Stimulated activated CD4-positive, alpha-beta T cell treated with anti-CD3 and anti-CD28 coated beads, Interleukin-15, amount 100 ng/mL, for 24 hours (primary cell): ENCODE measurements at regions not wholly inside any gene's neighbourhood (a gene's known extent, or its start where the extent isn't known, plus 50 kb on each side); places are given as distances from the start of the nearest gene placed in this dataset.

Source experiments
- DNase-seq: peaks from one replicate; pipeline ENCODE4 v3.0.0-alpha.2; 2020

DNA sequence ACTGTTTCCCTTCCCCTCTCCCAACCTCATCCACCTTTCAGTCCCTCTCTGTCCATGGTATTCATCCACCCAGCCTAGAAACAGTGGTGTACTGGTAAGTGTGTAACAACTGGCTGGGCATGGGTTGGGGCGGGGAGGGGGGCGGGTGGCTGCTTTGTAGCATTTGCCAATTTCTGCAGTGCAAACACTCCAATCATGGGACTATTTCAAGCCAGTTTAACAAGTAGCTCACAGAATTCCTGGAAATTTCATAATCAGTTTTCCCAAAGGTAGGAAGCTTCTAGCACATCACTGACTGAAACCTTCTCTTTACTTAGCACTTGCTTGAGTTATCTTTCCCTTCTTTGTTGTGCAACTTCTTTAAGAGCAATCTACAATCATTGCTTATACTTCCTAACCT lies 100.8 kb upstream of the WASF3 start:
- no peak for DNase-seq

DNA sequence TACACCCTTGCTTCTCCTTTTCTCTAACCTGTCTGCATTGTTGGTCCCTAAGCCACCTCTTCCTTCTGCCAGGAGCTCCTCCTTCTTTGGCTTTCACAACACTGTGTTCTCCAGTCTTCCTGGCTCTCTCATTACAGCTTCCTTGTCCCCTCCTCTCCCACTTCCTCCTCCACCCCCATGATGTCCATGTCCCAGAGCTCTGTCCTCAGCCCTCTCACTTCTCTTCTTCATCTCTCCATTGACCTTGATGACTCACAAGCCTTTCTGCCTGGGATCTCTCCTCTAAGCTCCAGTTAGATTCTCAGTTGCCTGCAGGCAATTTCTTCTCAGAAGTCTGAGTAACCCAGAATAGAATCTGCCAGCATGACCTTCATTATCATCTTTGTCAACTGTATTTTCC lies 100.3 kb upstream of the WASF3 start:
- DNase-seq: no peak

DNA sequence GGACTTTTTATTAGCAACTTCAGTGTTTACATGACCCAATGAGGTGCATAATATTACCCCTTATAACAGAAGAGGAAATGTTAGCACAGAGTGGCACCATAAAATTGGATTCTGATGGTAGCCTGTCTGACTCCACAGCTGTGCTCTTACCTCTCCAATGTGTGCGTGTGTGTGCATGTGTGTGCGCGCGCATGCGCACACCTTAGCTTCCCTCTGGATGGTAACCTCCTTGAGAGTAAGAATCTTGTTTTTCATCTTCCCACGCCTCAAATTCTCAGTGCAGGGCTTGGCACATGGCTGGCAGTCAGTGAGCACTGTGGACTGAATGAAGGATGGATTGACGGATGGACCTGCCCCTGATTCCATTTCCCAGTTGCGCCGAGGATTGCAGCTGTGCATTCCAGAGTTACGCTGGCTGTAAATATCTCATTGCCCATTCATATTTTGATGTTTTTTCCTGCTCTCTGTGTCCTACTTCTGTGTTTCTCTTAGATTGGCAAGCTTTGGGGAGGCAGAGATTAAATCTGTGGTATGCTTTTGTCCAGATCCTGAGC lies 99.2 kb upstream of the WASF3 start:
- no peak for DNase-seq

DNA sequence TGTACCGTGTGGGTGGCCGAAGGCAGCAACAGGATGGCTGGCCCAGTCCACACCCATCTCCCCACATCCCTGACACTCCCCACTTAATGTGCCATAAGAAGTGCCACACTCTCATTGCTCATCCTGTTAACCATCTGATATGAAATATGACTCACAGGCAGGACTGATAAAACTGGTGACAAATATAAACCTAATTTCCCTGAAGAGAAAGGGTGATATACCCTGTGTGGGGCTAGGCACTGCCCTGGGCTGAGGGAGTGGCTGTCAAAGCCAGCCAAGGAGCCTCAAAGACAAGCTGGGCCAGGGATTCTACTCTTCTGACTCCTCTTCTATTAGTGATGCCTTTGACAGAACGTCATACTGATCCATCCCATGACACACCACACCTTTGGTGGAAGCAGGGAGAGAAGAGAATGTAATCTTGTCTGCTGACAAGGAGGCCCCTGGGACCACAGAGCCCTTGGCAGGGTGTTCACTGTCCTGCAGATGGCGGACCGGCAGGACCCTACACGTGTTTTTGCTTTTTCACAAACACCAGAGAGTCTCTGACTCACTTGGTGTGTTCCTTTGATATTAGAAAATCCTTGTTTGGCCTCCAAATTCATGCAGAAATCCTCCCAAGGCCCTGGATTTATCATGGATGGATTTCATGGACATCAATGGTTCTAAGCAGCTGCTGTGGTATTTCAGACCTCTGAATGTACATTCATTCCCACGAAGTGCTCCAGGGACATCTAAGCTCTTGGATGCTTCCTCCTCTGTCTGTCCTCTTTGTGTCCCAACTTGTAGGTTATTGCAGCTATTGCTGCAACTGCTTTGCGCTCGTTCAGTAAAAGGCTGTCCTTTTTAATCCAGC lies 98.0 kb upstream of the WASF3 start:
- no peak for DNase-seq

DNA sequence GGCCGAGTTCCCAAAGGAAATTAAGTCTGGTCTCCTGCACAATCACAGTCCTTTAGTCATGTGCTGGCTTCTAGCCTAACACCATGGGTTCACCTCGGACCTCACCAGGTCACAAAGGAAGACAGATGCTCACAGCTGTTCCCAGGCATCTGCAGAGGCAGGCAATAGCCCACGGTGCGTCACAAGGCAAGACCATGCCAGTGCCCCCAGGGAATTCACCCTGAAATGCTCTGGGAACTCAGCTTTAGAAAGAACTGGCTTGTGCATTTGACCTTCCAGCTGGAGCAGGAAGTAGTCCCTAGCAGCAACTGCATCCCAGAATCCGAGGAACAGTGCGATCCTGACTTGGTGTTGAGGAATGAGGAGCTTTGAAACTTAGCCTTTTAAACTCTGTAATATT lies 96.8 kb upstream of the WASF3 start:
- no peak for DNase-seq

DNA sequence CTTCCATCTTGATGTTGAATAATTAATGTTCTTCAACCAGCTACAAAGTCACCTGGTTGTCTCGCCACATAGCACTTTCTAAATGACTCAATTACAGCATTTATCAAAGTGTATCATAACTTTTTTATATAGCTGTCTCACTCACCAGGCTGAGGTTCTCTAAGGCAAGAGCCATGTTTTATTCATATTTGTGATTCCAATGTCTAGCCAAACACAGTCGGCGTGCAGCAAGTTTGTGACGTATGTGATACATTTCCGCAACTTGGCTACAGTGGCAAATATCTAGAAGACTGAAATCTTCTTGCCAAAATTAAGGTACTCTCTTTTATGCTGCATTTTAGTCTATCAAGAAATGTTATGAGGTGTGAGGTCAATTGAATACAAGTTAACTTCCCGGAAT lies 94.2 kb upstream of the WASF3 start:
- DNase-seq: no peak

DNA sequence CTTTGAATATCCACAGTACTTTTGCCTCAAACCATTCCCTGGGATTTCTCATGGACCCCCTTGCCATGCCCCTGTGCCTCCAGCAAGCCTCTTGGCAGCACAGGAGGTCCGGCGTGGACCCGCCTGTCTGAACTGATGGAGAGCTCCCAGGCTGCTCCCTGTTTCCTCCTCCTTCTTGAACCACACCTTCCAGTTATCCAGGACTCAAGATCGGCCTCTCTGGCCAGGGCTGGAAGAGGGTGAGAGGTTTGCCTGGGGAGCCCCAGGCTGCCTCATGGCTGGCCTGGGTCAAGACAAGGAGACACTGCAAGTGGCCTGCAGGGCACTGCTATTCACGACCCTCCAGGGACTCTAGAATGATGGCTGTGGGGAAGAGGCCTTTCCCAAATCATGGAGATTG lies 93.6 kb upstream of the WASF3 start:
- DNase-seq: no peak

DNA sequence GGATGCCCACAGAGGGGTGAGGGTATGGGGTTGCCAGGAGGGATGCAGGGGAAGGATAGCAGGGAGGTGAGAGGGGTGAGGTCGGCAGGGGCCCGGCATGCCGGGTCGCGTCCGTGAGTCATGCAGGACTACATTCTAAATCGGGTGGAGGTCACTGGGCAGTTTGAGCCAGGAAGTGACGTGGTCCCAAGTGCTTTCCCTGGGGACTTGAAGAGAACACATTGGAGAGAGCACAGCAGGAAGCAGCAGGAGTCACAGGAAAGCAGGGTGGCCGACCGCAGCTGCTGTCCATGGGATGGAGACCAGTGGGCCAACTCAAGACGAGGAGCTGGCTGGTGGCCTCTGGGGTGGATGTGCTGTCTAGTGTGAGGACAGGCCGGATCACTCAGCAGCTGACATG lies 92.0 kb upstream of the WASF3 start:
- DNase-seq: no peak

DNA sequence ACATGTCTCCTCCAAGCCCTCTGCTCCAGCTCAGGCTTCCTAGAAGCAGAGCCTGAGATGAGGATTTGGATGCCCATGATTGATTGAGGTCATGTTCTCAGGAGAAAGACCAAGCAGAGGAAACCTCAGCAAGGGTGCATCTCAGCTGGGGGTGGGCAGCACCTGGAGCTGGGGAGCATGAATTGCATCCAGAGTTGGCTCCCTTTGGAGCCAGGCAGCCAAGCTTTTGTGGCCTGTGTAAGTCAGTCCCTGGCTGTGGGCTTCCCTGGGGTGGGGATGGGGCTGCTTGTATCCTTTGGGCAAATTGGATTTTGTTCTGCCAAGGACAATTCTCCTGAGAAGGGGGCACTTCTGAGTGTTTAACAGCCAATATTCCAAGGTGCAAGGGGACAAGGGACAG lies 91.5 kb upstream of the WASF3 start:
- no peak for DNase-seq

DNA sequence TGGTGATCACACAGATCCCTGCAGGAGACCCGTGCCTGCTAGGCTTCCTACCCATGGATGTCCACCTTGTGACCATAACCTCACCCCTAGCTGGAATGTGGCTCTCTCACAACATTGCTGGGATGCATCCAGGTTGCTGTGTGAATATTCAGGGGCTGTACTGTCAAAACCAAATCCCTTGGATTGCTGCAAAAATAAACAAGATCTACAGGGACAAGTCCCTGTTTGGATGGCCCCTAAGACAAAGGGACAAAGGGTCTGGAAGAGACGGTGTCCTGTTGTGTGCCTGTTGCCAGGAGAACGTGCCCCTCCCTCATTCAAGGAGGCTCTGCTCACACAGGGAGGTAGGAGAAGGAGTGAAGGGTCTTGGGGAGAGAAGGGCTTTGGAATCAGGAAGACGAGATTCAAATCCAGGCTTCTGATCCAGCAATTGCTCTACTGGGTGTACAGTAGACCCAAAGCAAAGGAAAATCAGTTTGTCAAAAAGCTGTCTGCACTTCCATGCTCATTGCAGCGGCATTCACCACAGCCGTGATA lies 89.2 kb upstream of the WASF3 start:
- DNase-seq: no peak

DNA sequence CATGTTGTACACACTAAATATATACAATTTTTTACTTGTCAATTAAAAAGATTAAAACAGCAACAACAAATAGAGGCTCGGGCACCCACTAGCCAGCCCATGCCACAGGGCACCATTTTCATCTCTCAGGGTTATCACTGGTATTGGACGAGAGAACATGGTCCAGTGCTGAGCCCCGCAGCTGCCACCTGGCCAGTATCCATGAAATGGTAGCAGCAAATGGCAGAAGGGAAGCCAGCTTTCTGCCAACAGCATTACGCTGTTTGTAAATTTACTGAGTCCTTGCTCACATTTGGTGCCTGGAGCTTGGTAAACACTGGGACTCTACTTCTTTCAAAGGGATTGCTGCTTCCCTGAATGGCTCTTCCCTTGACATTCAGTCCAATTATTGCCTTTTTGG lies 87.9 kb upstream of the WASF3 start:
- no peak for DNase-seq

DNA sequence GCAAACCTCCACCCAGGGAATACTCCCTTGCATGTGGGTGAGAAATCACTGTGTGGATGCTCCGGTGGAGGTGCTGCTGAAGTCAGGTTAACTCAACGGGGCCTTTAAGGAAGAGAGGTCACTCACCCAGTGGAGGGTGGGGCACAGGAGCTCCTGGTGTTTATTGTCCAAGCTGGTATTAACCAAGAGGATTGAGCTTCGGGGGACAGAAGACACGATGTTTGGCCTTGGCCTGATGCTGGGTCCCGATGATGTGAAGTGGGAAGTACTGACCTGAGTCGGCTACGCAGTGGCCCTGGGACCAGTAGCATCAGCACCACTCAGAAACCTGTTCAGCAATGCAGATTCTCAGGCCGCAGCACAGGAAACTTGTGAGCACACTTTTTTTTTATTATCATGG lies 85.7 kb upstream of the WASF3 start:
- DNase-seq: no peak

DNA sequence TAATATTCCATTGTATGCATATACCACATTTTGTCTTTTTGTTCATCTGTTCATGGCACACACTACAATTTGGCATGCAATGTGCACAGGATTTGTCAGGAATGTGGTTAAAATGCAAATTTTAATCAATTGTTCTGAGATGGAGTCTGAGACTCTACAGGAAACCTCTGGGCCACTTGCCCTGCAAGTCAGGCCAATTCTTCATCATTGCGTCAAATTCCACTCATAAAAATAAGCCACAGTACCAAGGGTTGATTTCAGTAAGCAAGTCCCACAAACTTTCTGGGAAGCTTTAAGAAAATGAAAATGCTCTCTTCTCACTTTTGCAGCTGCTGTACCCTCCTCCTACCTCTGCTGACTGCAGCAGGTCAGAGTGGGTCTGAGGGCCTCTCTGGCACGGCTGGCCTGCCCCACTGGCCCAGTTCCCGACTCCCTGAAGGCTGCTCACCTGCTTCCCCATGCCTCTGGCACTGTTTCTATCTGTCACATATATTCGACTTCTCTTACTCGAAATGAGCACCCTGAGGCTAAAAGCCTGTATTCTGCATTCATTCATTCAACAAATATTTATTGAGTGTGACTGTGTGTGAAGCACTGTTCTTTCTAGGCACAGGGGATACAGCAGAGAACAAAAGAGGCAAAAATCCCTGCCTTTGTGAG lies 83.8 kb upstream of the WASF3 start:
- no peak for DNase-seq

DNA sequence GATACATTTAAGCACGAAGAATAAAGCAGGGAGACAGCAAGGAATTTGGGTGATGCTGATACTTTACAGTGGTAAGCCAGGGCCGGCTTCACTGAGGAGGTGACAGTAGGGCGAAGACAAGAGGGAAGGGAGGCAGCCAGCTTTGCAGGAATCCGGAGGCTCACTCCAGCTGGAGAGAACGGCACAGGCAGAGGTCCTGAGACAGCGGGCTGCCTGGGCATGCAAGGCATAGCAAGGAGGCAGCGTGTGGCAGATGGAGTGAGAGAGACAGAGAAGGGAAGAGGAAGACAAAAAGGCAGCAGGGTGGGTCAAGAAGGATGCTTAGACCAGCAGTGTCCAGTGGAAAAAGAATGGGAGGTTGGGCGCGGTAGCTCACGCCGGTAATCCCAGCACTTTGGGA lies 83.2 kb upstream of the WASF3 start:
- no peak for DNase-seq

DNA sequence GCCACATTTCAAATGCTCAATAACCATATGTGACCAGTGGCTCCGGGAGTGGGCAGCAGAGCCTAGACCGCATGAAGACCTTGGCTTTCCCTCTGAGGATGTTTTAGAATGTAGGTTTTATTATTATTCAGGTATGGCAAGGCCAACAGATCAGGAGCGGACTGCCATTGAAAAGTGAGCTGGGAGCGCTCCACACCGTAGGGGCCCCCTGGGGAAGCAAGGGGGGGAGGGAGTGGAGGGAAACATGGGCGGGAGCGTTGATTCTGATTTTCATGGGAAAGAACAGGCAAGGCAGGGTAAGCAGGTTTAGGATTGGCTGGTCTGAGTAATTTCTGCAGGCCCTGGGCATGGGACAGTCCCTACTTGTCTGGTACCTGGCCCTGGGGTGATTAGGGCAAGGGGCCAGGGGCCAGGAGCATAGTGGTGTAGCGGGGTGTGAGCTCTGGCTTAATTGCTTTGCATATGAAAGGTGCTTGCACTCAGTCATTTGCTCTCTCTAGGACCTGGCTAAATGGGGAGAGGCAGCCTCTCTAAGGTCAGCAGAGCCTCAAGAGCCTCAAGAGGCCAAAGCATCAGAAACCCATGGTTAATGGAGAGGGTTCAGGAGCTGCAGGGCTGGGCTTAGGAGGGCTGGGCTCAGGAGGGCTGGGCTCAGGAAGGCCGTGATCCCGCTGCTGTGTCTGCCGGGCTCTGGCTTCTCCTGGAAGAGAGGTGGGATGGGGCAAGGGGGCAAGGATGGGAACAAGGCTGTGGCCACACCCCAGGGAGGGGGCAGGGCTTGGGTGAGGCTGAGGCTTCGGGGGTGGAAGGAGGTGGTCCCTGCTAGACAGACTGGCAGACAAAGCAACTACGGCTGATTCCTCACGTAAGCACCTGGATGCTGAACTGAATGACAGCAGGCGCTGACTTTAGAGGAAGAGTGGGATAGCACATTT lies 82.0 kb upstream of the WASF3 start:
- no peak for DNase-seq

DNA sequence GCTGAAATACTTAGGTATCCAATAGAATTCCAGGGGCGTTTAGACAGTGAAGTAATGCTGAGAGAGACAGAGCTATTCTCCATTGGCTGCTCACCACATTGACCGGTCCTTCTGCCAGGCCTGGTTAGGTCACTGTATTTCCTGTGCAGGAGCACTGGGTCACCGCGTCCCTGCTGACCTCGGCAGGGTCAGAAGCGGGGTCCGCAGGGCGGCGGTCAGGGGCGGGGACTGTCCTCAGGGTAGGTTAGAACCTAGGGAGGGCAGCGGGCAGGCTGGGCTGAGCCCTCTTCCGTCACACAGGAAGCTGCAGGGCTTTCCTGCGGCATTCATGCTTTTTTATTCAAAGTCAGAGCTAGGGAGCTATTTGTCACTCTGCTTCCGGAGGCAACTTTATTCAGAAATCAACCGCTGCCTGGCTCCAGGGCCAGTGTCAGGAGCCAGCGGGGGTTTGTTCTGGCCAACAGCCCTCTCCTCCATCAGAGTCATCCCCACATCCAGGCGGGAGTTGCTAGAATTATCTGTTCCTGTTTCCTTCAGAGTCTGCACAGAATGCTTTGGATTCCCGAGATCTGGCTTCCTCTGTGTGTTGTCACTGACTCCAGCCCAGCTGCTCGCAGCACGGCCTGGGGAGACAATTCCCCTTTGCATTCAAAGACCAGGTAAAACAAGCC lies 81.2 kb upstream of the WASF3 start:
- peak; percentile 10 for DNase-seq

DNA sequence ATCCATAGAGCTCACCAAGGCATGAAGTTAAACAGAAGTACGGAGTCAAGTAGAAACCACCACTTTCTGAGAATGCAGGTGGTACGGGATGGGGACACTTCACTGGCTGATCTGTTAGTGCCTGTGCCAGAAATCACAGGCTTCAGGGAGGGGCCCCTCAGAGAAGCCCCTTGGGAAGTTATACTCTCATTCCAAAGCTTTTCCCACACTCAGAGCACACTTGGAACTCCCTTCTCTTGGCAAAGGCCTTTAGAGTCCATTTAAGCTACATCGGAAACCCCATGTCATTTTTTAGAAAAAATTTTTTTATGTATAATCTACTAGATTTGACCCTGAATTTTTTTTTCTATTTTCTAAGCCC lies 80.7 kb upstream of the WASF3 start:
- DNase-seq: no peak

DNA sequence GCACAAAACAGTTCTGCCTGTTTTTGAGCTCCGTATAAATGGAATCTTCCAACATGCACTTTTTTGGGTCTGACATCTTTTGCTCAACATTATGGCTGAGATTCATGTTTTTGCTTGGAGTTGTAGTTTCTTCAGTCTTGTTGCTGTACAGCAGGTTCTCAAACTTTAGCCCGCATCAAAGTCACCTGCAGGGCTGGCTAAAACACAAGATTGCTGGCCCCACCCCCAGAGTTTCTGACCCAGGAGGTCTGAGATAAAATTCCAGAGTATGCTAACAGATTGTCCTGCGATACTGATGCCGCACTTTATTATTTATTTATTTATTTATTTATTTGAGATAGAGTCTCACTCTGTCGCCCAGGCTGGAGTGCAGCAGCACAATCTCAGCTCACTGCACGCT lies 79.8 kb upstream of the WASF3 start:
- DNase-seq: no peak

DNA sequence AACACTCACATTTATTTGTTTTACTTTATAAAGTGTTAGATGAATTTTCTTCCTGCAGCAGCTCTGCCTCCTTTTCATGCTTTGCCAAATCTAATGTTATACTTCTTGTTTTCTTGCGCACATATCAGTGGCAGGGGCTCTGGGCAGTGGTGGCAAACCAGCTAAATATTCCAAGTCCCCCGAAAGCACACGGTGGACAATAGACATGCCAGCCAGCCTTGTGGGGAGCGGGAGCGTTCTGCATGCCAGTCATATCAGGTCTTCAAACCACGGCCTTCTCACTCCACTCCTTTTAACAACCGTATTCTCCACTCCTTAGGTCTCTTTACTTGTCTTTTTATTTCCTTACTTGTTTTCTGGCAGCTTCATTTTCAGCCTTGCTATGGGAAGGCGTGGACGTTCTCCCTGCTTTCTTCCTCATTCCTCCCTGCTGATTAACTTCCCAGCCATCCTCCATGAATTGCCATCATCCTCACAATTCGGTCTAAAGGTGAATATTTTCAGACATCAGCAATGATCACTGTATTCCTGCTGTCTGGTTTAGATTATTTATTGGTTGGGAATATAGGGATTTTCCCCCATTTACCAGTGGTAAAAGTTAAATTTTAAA lies 77.1 kb upstream of the WASF3 start:
- DNase-seq: no peak

DNA sequence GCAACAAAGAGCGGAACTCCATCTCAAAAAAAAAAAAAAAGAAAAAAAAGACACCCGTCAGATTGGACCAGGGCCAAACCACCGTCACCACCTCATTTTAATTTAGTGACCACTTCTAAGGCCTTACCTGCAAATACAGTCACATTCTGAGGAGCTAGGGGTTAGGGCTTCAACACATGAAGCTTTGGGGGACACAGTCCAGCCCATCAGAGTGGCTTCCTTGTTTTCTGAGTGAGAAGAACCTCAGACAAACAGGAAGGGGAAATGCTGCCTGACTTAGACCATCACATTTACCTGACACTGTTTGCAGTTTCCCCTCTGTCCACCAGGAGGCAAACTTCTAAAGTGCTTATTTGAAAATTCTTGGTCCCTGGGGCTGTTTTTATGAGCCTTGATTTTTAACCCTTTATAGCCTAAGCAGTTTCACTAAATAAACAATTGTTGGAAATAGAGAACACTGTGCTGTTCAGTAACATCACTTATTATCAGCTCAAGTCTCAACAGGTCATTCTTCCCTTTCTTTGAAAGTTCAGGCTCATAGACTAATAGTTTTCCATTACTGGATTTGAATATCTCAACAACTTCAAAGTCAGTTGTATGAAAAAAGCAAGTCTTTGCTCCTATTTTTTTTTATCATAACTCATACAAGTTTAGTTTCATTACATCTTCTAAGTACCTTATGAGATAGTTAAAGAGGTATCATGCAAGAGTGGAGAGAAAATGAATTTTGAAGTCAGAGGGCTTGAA lies 74.9 kb upstream of the WASF3 start:
- peak; percentile 71 for DNase-seq

DNA sequence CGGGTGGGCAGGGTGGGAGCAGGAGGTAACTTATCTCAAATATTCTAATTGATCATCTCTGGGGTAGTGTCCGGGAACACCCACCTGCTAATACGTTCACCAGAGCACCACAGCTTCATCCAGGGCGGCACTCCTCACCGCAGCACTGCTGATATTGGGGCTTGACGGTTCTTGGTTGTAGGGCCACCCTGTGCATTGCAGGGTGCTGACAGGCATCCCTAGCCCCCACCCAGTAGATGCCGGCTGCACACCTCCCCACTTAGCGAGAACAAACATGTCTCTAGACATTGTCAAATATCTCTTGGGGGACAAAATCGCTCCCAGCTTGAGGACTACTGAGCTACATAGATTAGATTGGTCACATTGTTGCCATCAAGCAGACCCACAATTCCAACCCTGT lies 73.9 kb upstream of the WASF3 start:
- DNase-seq: no peak
